ENCODE measurements at regions not wholly inside any gene's neighbourhood (a gene's known extent, or its start where the extent isn't known, plus 50 kb on each side); places are given as distances from the start of the nearest gene placed in this dataset.

GRCh38 chr13:89454681-89455080, 1783.5 kb downstream of the SLITRK5 start:
- TF ChIP-seq CTCF (conservative IDR thresholded peaks at IDR 0.05), result no peak
- no peak for TF ChIP-seq EZH2 (IDR thresholded peaks at IDR 0.05; ENCODE audit: low read depth)
